IMR-90 (cell line): ENCODE measurements at regions not wholly inside any gene's neighbourhood (a gene's known extent, or its start where the extent isn't known, plus 50 kb on each side); places are given as distances from the start of the nearest gene placed in this dataset.

Experiments used
- MAZ ChIP-seq: IDR thresholded peaks from 2 replicates; pipeline ENCODE4 v1.6.1; 2012; ENCODE audit warnings: low read depth, mild to moderate bottlenecking, low read length, improper control_type of control experiment, moderate library complexity, borderline replicate concordance
- MXI1 ChIP-seq: IDR thresholded peaks from 2 replicates; pipeline ENCODE4 v1.6.1; 2012; ENCODE audit warnings: low read depth, mild to moderate bottlenecking, low read length, moderate library complexity, borderline replicate concordance
- POLR2A ChIP-seq: IDR thresholded peaks from 2 replicates; pipeline ENCODE4 v1.6.1; 2012; ENCODE audit warnings: mild to moderate bottlenecking, low read depth, low read length
- TF ChIP-seq, protein P1 (sequence below): conservative IDR thresholded peaks from 2 replicates; pipeline ENCODE4 v1.5.1; 2012; ENCODE audit warnings: mild to moderate bottlenecking, low read depth, low read length, improper control_type of control experiment
- TF ChIP-seq, protein P2 (sequence below): fragments of 150-350 bp; IDR thresholded peaks from 2 replicates; pipeline ENCODE4 v1.6.1; 2016; ENCODE audit warnings: low read depth, mild to moderate bottlenecking, low read length, moderate library complexity, borderline replicate concordance

DNA sequence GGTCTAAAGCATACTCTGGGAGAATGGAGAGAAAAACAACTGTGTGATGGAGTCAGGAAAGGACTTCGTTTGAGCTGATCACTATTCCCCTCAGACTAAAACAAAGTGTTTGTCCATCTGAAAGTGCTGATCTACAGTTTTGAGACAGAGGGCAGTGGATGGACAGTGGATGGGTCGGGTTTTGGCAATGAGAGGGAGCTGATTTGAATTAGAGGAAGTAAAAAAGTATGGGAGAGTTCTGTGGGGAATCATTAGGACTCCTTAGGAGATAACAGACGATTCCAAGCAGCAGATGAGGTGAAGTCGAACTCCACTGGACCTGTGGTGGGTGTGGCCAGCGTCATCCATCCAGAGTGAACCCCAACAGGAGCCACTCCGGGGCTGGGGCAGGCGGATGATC lies 62.3 kb downstream of the PTGS2 start:
- TF ChIP-seq, protein P1, sequence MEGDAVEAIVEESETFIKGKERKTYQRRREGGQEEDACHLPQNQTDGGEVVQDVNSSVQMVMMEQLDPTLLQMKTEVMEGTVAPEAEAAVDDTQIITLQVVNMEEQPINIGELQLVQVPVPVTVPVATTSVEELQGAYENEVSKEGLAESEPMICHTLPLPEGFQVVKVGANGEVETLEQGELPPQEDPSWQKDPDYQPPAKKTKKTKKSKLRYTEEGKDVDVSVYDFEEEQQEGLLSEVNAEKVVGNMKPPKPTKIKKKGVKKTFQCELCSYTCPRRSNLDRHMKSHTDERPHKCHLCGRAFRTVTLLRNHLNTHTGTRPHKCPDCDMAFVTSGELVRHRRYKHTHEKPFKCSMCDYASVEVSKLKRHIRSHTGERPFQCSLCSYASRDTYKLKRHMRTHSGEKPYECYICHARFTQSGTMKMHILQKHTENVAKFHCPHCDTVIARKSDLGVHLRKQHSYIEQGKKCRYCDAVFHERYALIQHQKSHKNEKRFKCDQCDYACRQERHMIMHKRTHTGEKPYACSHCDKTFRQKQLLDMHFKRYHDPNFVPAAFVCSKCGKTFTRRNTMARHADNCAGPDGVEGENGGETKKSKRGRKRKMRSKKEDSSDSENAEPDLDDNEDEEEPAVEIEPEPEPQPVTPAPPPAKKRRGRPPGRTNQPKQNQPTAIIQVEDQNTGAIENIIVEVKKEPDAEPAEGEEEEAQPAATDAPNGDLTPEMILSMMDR, result no peak
- no peak for TF ChIP-seq MAZ
- TF ChIP-seq POLR2A, result no peak
- TF ChIP-seq MXI1, result no peak
- TF ChIP-seq, protein P2, sequence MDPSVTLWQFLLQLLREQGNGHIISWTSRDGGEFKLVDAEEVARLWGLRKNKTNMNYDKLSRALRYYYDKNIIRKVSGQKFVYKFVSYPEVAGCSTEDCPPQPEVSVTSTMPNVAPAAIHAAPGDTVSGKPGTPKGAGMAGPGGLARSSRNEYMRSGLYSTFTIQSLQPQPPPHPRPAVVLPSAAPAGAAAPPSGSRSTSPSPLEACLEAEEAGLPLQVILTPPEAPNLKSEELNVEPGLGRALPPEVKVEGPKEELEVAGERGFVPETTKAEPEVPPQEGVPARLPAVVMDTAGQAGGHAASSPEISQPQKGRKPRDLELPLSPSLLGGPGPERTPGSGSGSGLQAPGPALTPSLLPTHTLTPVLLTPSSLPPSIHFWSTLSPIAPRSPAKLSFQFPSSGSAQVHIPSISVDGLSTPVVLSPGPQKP, result no peak
